ENCODE measurements at regions not wholly inside any gene's neighbourhood (a gene's known extent, or its start where the extent isn't known, plus 50 kb on each side); places are given as distances from the start of the nearest gene placed in this dataset.

- Histone ChIP-seq H3K36me3 (ENCODE audit: control insufficient read depth, insufficient read depth, low read length) (no peaks in the 10 kb centered on the region), H3K4me3 (replicated peaks; ENCODE audit: low read depth, low read length) (no peak overlapping the region), H3K27me3 (replicated peaks; ENCODE audit: control insufficient read depth, insufficient read depth, low read length) (no peaks in the 10 kb centered on the region)
- no peak for DNase-seq (ENCODE audit: extremely low read depth, insufficient read length)
- TF ChIP-seq, protein P1, sequence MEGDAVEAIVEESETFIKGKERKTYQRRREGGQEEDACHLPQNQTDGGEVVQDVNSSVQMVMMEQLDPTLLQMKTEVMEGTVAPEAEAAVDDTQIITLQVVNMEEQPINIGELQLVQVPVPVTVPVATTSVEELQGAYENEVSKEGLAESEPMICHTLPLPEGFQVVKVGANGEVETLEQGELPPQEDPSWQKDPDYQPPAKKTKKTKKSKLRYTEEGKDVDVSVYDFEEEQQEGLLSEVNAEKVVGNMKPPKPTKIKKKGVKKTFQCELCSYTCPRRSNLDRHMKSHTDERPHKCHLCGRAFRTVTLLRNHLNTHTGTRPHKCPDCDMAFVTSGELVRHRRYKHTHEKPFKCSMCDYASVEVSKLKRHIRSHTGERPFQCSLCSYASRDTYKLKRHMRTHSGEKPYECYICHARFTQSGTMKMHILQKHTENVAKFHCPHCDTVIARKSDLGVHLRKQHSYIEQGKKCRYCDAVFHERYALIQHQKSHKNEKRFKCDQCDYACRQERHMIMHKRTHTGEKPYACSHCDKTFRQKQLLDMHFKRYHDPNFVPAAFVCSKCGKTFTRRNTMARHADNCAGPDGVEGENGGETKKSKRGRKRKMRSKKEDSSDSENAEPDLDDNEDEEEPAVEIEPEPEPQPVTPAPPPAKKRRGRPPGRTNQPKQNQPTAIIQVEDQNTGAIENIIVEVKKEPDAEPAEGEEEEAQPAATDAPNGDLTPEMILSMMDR (IDR thresholded peaks at IDR 0.05; ENCODE audit: insufficient read depth, low read length, poor library complexity, severe bottlenecking) = no peak
Observed at GRCh38 chr5:66423484-66423883, 172.7 kb upstream of the MAST4 start.

DNA sequence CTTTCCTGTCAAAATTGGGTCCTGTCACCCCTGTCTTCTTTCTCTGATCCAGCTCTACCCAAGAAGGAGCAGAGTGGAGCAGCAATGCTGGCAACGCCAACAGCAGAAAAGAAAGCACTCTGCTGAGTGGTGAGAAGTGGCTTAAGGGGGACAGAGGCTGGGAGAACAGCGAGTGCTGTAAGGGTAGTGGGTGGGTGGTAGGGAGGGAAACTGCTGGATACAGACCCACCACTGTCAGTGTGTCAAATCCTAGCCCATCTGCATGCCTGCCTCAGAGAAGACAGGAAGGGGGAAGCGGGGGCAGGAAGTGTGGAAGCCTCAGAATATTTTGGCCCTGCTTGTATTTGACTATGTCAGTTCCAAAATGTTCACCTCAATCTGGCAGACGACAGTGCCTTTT lies 170.4 kb upstream of the MAST4 start:
- TF ChIP-seq, protein P1 (IDR thresholded peaks at IDR 0.05; ENCODE audit: insufficient read depth, low read length, poor library complexity, severe bottlenecking) = no peak
- Histone ChIP-seq H3K27me3 (replicated peaks; ENCODE audit: control insufficient read depth, insufficient read depth, low read length) (no peaks in the 10 kb centered on the region), H3K36me3 (ENCODE audit: control insufficient read depth, insufficient read depth, low read length) (no peaks in the 10 kb centered on the region), H3K4me3 (replicated peaks; ENCODE audit: low read depth, low read length) (no peak overlapping the region)
- no peak for DNase-seq (ENCODE audit: extremely low read depth, insufficient read length)

GRCh38 chr5:66426259-66427138 lies 169.7 kb upstream of the MAST4 start:
- H3K27me3 ChIP-seq (replicated peaks; ENCODE audit: control insufficient read depth, insufficient read depth, low read length) = no peaks in the 10 kb centered on the region
- no peak overlapping the region for H3K4me3 ChIP-seq (replicated peaks; ENCODE audit: low read depth, low read length)
- H3K36me3 ChIP-seq (ENCODE audit: control insufficient read depth, insufficient read depth, low read length) = no peaks in the 10 kb centered on the region
- TF ChIP-seq, protein P1 (IDR thresholded peaks at IDR 0.05; ENCODE audit: insufficient read depth, low read length, poor library complexity, severe bottlenecking) = no peak
- DNase-seq (ENCODE audit: extremely low read depth, insufficient read length) = no peak

DNA sequence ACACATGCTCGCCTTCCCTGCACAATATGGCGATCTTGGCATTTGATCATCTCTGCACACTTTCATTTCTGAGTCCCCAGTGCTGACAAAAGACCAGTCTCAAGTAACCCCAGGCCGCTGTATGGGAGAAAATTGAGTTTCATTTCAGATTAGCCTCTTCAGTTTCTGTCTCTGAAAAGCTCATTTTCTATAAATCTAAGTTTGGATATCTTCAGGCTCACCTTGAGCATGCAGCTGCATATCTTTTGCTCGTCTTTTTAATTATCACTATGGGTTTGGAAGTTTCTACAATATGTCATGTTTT lies 169.1 kb upstream of the MAST4 start:
- Histone ChIP-seq H3K4me3 (replicated peaks; ENCODE audit: low read depth, low read length) (no peak overlapping the region), H3K27me3 (replicated peaks; ENCODE audit: control insufficient read depth, insufficient read depth, low read length) (no peaks in the 10 kb centered on the region), H3K36me3 (ENCODE audit: control insufficient read depth, insufficient read depth, low read length) (no peaks in the 10 kb centered on the region)
- TF ChIP-seq, protein P1 (IDR thresholded peaks at IDR 0.05; ENCODE audit: insufficient read depth, low read length, poor library complexity, severe bottlenecking) = no peak
- no peak for DNase-seq (ENCODE audit: extremely low read depth, insufficient read length)

DNA sequence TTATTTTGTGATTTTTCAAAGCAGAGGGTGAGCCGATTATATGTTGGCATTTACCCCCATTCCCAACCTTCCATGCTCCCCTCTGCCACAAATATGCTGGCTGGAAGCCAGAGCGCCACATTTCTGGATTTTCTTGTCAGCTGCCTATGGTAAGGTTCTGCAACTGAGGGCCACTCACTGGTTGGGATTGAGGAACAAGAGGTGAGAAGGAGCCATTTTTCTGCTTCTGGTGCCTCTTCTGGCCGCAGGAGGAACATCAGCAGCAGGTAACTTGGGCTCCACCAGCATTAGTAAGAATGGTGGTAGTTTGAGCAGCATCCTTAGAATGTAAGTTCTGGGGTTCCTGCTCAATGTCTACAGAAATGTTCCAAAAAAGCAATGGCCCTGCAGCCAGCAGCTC lies 159.5 kb upstream of the MAST4 start:
- H3K36me3 ChIP-seq (ENCODE audit: control insufficient read depth, insufficient read depth, low read length) = no peaks in the 10 kb centered on the region
- TF ChIP-seq, protein P1 (IDR thresholded peaks at IDR 0.05; ENCODE audit: insufficient read depth, low read length, poor library complexity, severe bottlenecking) = peak; percentile 67
- H3K4me3 ChIP-seq (replicated peaks; ENCODE audit: low read depth, low read length) = no peak overlapping the region
- DNase-seq (ENCODE audit: extremely low read depth, insufficient read length) = no peak
- no peaks in the 10 kb centered on the region for H3K27me3 ChIP-seq (replicated peaks; ENCODE audit: control insufficient read depth, insufficient read depth, low read length)

Data from GM06990 (cell line).